ENCODE measurements at regions not wholly inside any gene's neighbourhood (a gene's known extent, or its start where the extent isn't known, plus 50 kb on each side); places are given as distances from the start of the nearest gene placed in this dataset.

GRCh38 chr11:122248131-122248530 is 132.1 kb upstream of the BLID start:
- H2AFZ ChIP-seq (ENCODE audit: low read length) = no peak overlapping the region
- no peaks in the 10 kb centered on the region for H3K9me3 ChIP-seq (ENCODE audit: insufficient read depth, low read depth, low read length)
- H3K36me3 ChIP-seq (ENCODE audit: insufficient read depth, low read length) = no peaks in the 10 kb centered on the region
- no peaks in the 10 kb centered on the region for H3F3A ChIP-seq (ENCODE audit: low read depth)
- H3K4me1 ChIP-seq (ENCODE audit: insufficient read depth, low read length, poor library complexity, severe bottlenecking) = no peaks in the 10 kb centered on the region
- no peak overlapping the region for H3K9ac ChIP-seq (ENCODE audit: low read depth, low read length, poor library complexity, severe bottlenecking)
- no peak overlapping the region for H3K4me2 ChIP-seq (ENCODE audit: low read depth, low read length, poor library complexity, severe bottlenecking)
- no peak for TF ChIP-seq EZH2phosphoT487 (IDR thresholded peaks at IDR 0.05; ENCODE audit: borderline replicate concordance)
- TF ChIP-seq CTCF (conservative IDR thresholded peaks at IDR 0.05; ENCODE audit: low read length) = no peak
- no peak overlapping the region for H3K4me3 ChIP-seq (ENCODE audit: low read length, poor library complexity, severe bottlenecking)
- no peaks in the 10 kb centered on the region for H3K79me2 ChIP-seq (ENCODE audit: insufficient read depth, low read length)
- no peaks in the 10 kb centered on the region for H4K20me1 ChIP-seq (ENCODE audit: insufficient read depth, low read length, poor library complexity, severe bottlenecking)
- no peaks in the 10 kb centered on the region for H3K9me2 ChIP-seq (replicated peaks; ENCODE audit: low read depth, low read length)
- no peaks in the 10 kb centered on the region for H3K27me3 ChIP-seq (ENCODE audit: insufficient read depth, low read length, poor library complexity, severe bottlenecking)

DNA sequence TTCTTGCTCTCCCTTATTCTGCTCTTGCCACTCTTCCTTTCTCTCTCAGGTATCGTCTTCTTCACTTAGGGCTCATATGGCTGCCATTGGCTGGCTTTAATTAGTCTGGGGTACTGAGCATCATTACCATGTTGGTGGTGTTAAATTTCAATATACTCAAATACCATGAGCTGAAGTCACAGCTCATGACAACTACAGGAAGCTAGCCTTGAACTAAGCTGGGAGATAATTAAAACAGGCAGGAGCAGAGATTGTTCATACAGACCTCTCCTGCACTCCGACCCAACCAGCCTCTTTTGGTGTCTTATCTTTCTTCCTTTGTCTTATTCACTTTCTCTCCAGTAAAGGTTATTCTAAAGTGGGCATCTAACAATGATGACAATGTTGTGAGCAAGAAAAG is 130.9 kb upstream of the BLID start:
- H2AFZ ChIP-seq (ENCODE audit: low read length) = no peak overlapping the region
- no peak overlapping the region for H3K4me3 ChIP-seq (ENCODE audit: low read length, poor library complexity, severe bottlenecking)
- no peaks in the 10 kb centered on the region for H3K9me3 ChIP-seq (ENCODE audit: insufficient read depth, low read depth, low read length)
- no peaks in the 10 kb centered on the region for H3K79me2 ChIP-seq (ENCODE audit: insufficient read depth, low read length)
- H3F3A ChIP-seq (ENCODE audit: low read depth) = no peaks in the 10 kb centered on the region
- no peaks in the 10 kb centered on the region for H3K9me2 ChIP-seq (replicated peaks; ENCODE audit: low read depth, low read length)
- no peaks in the 10 kb centered on the region for H3K4me1 ChIP-seq (ENCODE audit: insufficient read depth, low read length, poor library complexity, severe bottlenecking)
- no peak overlapping the region for H3K9ac ChIP-seq (ENCODE audit: low read depth, low read length, poor library complexity, severe bottlenecking)
- no peaks in the 10 kb centered on the region for H4K20me1 ChIP-seq (ENCODE audit: insufficient read depth, low read length, poor library complexity, severe bottlenecking)
- TF ChIP-seq EZH2phosphoT487 (IDR thresholded peaks at IDR 0.05; ENCODE audit: borderline replicate concordance) = no peak
- TF ChIP-seq CTCF (conservative IDR thresholded peaks at IDR 0.05; ENCODE audit: low read length) = no peak
- H3K36me3 ChIP-seq (ENCODE audit: insufficient read depth, low read length) = no peaks in the 10 kb centered on the region
- no peaks in the 10 kb centered on the region for H3K27me3 ChIP-seq (ENCODE audit: insufficient read depth, low read length, poor library complexity, severe bottlenecking)
- no peak overlapping the region for H3K4me2 ChIP-seq (ENCODE audit: low read depth, low read length, poor library complexity, severe bottlenecking)

- H3K36me3 ChIP-seq (ENCODE audit: insufficient read depth, low read length) = no peaks in the 10 kb centered on the region
- H3K9ac ChIP-seq (ENCODE audit: low read depth, low read length, poor library complexity, severe bottlenecking) = no peak overlapping the region
- no peaks in the 10 kb centered on the region for H3K27me3 ChIP-seq (ENCODE audit: insufficient read depth, low read length, poor library complexity, severe bottlenecking)
- H3K9me3 ChIP-seq (ENCODE audit: insufficient read depth, low read depth, low read length) = no peaks in the 10 kb centered on the region
- H3K4me1 ChIP-seq (ENCODE audit: insufficient read depth, low read length, poor library complexity, severe bottlenecking) = no peaks in the 10 kb centered on the region
- no peaks in the 10 kb centered on the region for H3F3A ChIP-seq (ENCODE audit: low read depth)
- no peak overlapping the region for H3K4me2 ChIP-seq (ENCODE audit: low read depth, low read length, poor library complexity, severe bottlenecking)
- H4K20me1 ChIP-seq (ENCODE audit: insufficient read depth, low read length, poor library complexity, severe bottlenecking) = no peaks in the 10 kb centered on the region
- H2AFZ ChIP-seq (ENCODE audit: low read length) = no peak overlapping the region
- no peak for TF ChIP-seq EZH2phosphoT487 (IDR thresholded peaks at IDR 0.05; ENCODE audit: borderline replicate concordance)
- TF ChIP-seq CTCF (conservative IDR thresholded peaks at IDR 0.05; ENCODE audit: low read length) = no peak
- H3K4me3 ChIP-seq (ENCODE audit: low read length, poor library complexity, severe bottlenecking) = no peak overlapping the region
- no peaks in the 10 kb centered on the region for H3K79me2 ChIP-seq (ENCODE audit: insufficient read depth, low read length)
- H3K9me2 ChIP-seq (replicated peaks; ENCODE audit: low read depth, low read length) = no peaks in the 10 kb centered on the region
Observed at GRCh38 chr11:122242731-122243130, 126.7 kb upstream of the BLID start.

All from Loucy (cell line).